ENCODE measurements at regions not wholly inside any gene's neighbourhood (a gene's known extent, or its start where the extent isn't known, plus 50 kb on each side); places are given as distances from the start of the nearest gene placed in this dataset.
A peak's percentile ranks its signal among the peaks of the same experiment; 100 is the strongest.

GRCh38 chr13:82947191-82947621 is 935.1 kb downstream of the SLITRK1 start:
- no peak for DNase-seq

GRCh38 chr13:82938644-82939043 is 943.6 kb downstream of the SLITRK1 start:
- no peak for DNase-seq

- no peak for DNase-seq
Observed at GRCh38 chr13:82934000-82934399, 948.3 kb downstream of the SLITRK1 start.

GRCh38 chr13:82925114-82925513 is 957.2 kb downstream of the SLITRK1 start:
- no peak for DNase-seq

GRCh38 chr13:82917984-82918383 is 964.3 kb downstream of the SLITRK1 start:
- no peak for DNase-seq

- DNase-seq, result no peak
Observed at GRCh38 chr13:82912564-82912963, 969.7 kb downstream of the SLITRK1 start.

- DNase-seq, result no peak
Observed at GRCh38 chr13:82905071-82905470, 977.2 kb downstream of the SLITRK1 start.

GRCh38 chr13:82900453-82900852 is 981.8 kb downstream of the SLITRK1 start:
- DNase-seq, result no peak

GRCh38 chr13:82898586-82898985 is 983.7 kb downstream of the SLITRK1 start:
- DNase-seq, result no peak

- peak; percentile 17 for DNase-seq
Observed at GRCh38 chr13:82879921-82880320, 1002.4 kb downstream of the SLITRK1 start.

- DNase-seq, result peak; percentile 95
Observed at GRCh38 chr13:82878536-82878935, 1003.7 kb downstream of the SLITRK1 start.

- DNase-seq, result no peak
Observed at GRCh38 chr13:82867284-82867683, 1015.0 kb downstream of the SLITRK1 start.

- no peak for DNase-seq
Observed at GRCh38 chr13:82850644-82851043, 1031.6 kb downstream of the SLITRK1 start.

GRCh38 chr13:82848766-82849165 is 1033.5 kb downstream of the SLITRK1 start:
- DNase-seq, result no peak

GRCh38 chr13:82847595-82847994 is 1034.7 kb downstream of the SLITRK1 start:
- DNase-seq, result no peak

GRCh38 chr13:82833923-82834322 is 1048.4 kb downstream of the SLITRK1 start:
- no peak for DNase-seq

GRCh38 chr13:82829040-82829439 is 1053.2 kb downstream of the SLITRK1 start:
- DNase-seq, result no peak

GRCh38 chr13:82827724-82828123 is 1054.5 kb downstream of the SLITRK1 start:
- DNase-seq, result no peak

GRCh38 chr13:82822935-82823334 is 1059.3 kb downstream of the SLITRK1 start:
- no peak for DNase-seq

- no peak for DNase-seq
Observed at GRCh38 chr13:82817133-82817532, 1065.1 kb downstream of the SLITRK1 start.

GRCh38 chr13:82815791-82816190 is 1066.5 kb downstream of the SLITRK1 start:
- DNase-seq, result no peak

GRCh38 chr13:82803341-82803740 is 1078.9 kb downstream of the SLITRK1 start:
- DNase-seq, result peak; percentile 82

GRCh38 chr13:82802528-82802927 is 1079.7 kb downstream of the SLITRK1 start:
- no peak for DNase-seq

GRCh38 chr13:82800391-82800790 is 1081.9 kb downstream of the SLITRK1 start:
- no peak for DNase-seq

GRCh38 chr13:82797876-82798275 is 1084.4 kb downstream of the SLITRK1 start:
- no peak for DNase-seq

- no peak for DNase-seq
Observed at GRCh38 chr13:82791035-82791434, 1091.2 kb downstream of the SLITRK1 start.

Data from NCI-H748 treated with DMSO at 0.1 percent for 48 hours (cell line).